OCI-LY1 (cell line): ENCODE measurements at regions not wholly inside any gene's neighbourhood (a gene's known extent, or its start where the extent isn't known, plus 50 kb on each side); places are given as distances from the start of the nearest gene placed in this dataset.

Experiments
- EZH2 ChIP-seq: fragments of 200-600 bp; sonication (generic), shearing (Covaris generic); IDR thresholded peaks from 2 replicates; pipeline ENCODE4 v1.8.0; 2017; ENCODE audit warnings: borderline replicate concordance, mixed run types, mild to moderate bottlenecking, antibody characterized with exemption, low read length, moderate library complexity, mixed read lengths
- TF ChIP-seq, protein P1 (sequence below): fragments of 200-600 bp; sonication (generic), shearing (Covaris generic); IDR thresholded peaks from 2 replicates; pipeline ENCODE4 v1.5.1; 2017; ENCODE audit warnings: mild to moderate bottlenecking, antibody characterized with exemption, low read length, moderate library complexity, mixed read lengths

DNA sequence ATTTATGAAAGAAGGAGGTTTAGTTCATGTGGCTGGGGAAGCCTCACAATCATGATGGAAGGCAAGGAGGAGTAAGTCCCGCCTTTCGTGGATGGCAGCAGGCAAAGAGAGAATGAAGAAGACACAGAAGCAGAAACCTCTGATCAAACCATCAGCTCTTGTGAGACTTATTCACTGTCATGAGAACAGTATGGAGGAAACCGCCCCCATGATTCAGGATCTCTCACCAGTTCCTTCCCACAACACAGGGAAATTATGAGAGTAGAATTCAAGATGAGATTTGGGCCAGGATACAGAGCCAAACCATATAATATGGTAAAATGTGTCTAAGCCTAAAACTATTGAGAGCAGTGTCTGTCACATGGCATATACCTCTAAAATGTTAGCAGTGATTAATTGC, 503.8 kb upstream of the CCDC179 start:
- TF ChIP-seq, protein P1, sequence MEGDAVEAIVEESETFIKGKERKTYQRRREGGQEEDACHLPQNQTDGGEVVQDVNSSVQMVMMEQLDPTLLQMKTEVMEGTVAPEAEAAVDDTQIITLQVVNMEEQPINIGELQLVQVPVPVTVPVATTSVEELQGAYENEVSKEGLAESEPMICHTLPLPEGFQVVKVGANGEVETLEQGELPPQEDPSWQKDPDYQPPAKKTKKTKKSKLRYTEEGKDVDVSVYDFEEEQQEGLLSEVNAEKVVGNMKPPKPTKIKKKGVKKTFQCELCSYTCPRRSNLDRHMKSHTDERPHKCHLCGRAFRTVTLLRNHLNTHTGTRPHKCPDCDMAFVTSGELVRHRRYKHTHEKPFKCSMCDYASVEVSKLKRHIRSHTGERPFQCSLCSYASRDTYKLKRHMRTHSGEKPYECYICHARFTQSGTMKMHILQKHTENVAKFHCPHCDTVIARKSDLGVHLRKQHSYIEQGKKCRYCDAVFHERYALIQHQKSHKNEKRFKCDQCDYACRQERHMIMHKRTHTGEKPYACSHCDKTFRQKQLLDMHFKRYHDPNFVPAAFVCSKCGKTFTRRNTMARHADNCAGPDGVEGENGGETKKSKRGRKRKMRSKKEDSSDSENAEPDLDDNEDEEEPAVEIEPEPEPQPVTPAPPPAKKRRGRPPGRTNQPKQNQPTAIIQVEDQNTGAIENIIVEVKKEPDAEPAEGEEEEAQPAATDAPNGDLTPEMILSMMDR: no peak
- no peak for TF ChIP-seq EZH2
